Aorta (tissue), 5 donors: ENCODE measurements at regions not wholly inside any gene's neighbourhood (a gene's known extent, or its start where the extent isn't known, plus 50 kb on each side); places are given as distances from the start of the nearest gene placed in this dataset.
"Not testable (repeated sequence)": the region's sequence is repeated elsewhere in the genome, so short reads cannot be mapped to it uniquely, and the experiment has no call there.

Source experiments
- ATAC-seq: fragments of 200-7000 bp; cut with Tn5 transposase; one replicate; pipeline ENCODE4 v1.9.1; 2022; ENCODE audit warnings: moderate library complexity; ENCODE audit not compliant: low FRiP score
- DNase-seq, 2 donors: peaks; one replicate each; pipeline ENCODE4 v3.0.0-alpha.2; 2020
- H3K27ac ChIP-seq, 2 donors: one replicate each; pipeline ENCODE4 v1.5.1; 2013; ENCODE audit warnings: low read length in 2 of 2, mild to moderate bottlenecking in 2 of 2, moderate library complexity in 2 of 2, control low read depth in 1 of 2, inconsistent platforms in 1 of 2, low read depth in 1 of 2
- H3K27me3 ChIP-seq, 2 donors: one replicate each; pipeline ENCODE4 v1.6.1; 2013; ENCODE audit warnings: control low read depth in 1 of 2, low read length in 1 of 2, mild to moderate bottlenecking in 1 of 2, moderate library complexity in 1 of 2; ENCODE audit not compliant: insufficient read depth in 2 of 2, control insufficient read depth in 1 of 2
- H3K36me3 ChIP-seq, 2 donors: one replicate each; pipeline ENCODE4 v1.6.1; 2013; ENCODE audit warnings: control low read depth in 1 of 2, low read length in 1 of 2, mild to moderate bottlenecking in 1 of 2; ENCODE audit not compliant: insufficient read depth in 2 of 2, control insufficient read depth in 1 of 2
- H3K4me1 ChIP-seq, 2 donors: one replicate each; pipeline ENCODE4 v1.6.1; 2013; ENCODE audit warnings: low read length in 2 of 2, control low read depth in 1 of 2, mild to moderate bottlenecking in 1 of 2, moderate library complexity in 1 of 2; ENCODE audit not compliant: insufficient read depth in 2 of 2, control insufficient read depth in 1 of 2
- H3K4me3 ChIP-seq, 2 donors: one replicate each; pipeline ENCODE4 v1.5.1; 2013; ENCODE audit warnings: low read length in 2 of 2, control low read depth in 1 of 2, mild to moderate bottlenecking in 1 of 2
- H3K9me3 ChIP-seq: one replicate; pipeline ENCODE4 v1.6.1; 2013; ENCODE audit warnings: mild to moderate bottlenecking, low read length; ENCODE audit not compliant: control insufficient read depth
- WGBS, 2 donors: extraction: QIAGEN DNeasy Blood & Tissue Kit; methylation state at CpG; one replicate each; pipeline ENCODE4 v1.1.7; 2013; 5-methylcytosine and 5-hydroxymethylcytosine counted together
- intact Hi-C, 2 donors: fragments of 100-400 bp; cut with DNase I; formaldehyde crosslinking; loops; one replicate each; pipeline versions ENCODE4 v1.14.2 to v1.15.0; 2022
- donor health status: healthy with polysubstance abuse.
- donor health status: Bipolar disorder and iron deficiency.
- donor health status: DM: no; HTN: no; CAD: no.
- donor health status: DM: no; HTN: no; CAD: no.
- donor health status: DM: yes; HTN: yes; CAD: no.

GRCh38 chr9:25129537-25129936 lies 548.7 kb downstream of the TUSC1 start:
- DNase-seq (no peak), ATAC-seq (no peak)
- H3K9me3 ChIP-seq = no peaks in the 10 kb centered on the region
- H3K4me1 ChIP-seq = peaks cover 0 to 2% of the 10 kb centered on the region in 2 donors
- intact Hi-C loops = no loop called here
- H3K27ac ChIP-seq = no peak overlapping the region
- no peaks in the 10 kb centered on the region for H3K27me3 ChIP-seq
- WGBS, 2 donors = 86 to 90% methylated on average over 2 of the region's 2 CpGs
- no peak overlapping the region for H3K4me3 ChIP-seq
- H3K36me3 ChIP-seq = no peaks in the 10 kb centered on the region

GRCh38 chr9:25121811-25122210 lies 556.4 kb downstream of the TUSC1 start:
- Histone ChIP-seq H3K4me1 (no peaks in the 10 kb centered on the region), H3K27me3 (no peaks in the 10 kb centered on the region), H3K9me3 (no peaks in the 10 kb centered on the region), H3K4me3 (no peak overlapping the region), H3K27ac (no peak overlapping the region), H3K36me3 (no peaks in the 10 kb centered on the region)
- intact Hi-C loops = no loop called here
- ATAC-seq (no peak), DNase-seq (no peak)

DNA sequence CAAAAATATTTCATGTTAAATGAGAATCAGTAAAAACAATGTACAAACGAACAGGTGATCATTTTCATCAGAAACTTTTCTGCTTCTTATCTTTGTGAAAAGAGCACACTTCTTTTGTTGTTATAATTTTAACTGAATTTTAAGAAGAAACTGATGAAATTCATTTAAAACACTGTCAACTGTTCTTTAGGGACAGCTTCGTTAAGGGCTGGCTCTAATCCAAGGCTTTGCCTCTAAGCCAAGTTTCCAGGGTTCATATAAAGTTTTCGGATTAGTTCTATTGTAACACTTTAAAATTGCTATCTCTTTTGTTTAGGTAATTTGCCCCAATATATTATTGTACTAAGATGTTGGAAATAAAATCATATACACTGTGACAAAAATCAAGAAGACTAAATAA lies 559.2 kb downstream of the TUSC1 start:
- no peaks in the 10 kb centered on the region for H3K36me3 ChIP-seq
- H3K9me3 ChIP-seq = no peaks in the 10 kb centered on the region
- DNase-seq (no peak), ATAC-seq (no peak)
- intact Hi-C loops = no loop called here
- H3K27me3 ChIP-seq = no peaks in the 10 kb centered on the region
- H3K4me3 ChIP-seq = no peak overlapping the region
- WGBS, 2 donors = 61 to 64% methylated on average over 3 of the region's 3 CpGs
- no peak overlapping the region for H3K27ac ChIP-seq
- H3K4me1 ChIP-seq = no peaks in the 10 kb centered on the region

GRCh38 chr9:25117791-25118190 lies 560.5 kb downstream of the TUSC1 start:
- DNase-seq (no peak), ATAC-seq (no peak)
- no peak overlapping the region for H3K27ac ChIP-seq
- H3K27me3 ChIP-seq = no peaks in the 10 kb centered on the region
- intact Hi-C loops = no loop called here
- no peaks in the 10 kb centered on the region for H3K36me3 ChIP-seq
- no peaks in the 10 kb centered on the region for H3K4me1 ChIP-seq
- no peaks in the 10 kb centered on the region for H3K9me3 ChIP-seq
- no peak overlapping the region for H3K4me3 ChIP-seq

DNA sequence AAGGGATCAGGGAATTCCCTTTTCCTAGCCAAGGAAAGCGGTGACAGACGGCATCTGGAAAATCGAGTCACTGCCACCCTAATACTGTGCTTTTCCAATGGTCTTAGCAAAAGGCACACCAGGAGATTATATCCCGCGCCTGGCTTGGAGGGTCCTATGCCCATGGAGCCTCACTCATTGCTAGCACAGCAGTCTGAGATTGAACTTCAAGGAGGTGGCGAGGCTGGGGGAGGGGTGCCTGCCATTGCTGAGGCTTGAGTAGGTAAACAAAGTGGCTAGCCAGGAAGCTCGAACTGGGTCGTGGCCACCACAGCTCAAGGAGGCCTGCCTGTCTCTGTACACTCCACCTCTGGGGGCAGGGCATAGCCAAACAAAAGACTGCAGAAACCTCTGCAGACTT lies 556.5 kb upstream of the IZUMO3 start:
- H3K27ac ChIP-seq, H3K4me3 ChIP-seq, DNase-seq, H3K36me3 ChIP-seq, H3K9me3 ChIP-seq, H3K4me1 ChIP-seq, H3K27me3 ChIP-seq, ATAC-seq, intact Hi-C loops: not testable (repeated sequence)
- 94 to 97% methylated on average over 8 of the region's 8 CpGs for WGBS, 2 donors

DNA sequence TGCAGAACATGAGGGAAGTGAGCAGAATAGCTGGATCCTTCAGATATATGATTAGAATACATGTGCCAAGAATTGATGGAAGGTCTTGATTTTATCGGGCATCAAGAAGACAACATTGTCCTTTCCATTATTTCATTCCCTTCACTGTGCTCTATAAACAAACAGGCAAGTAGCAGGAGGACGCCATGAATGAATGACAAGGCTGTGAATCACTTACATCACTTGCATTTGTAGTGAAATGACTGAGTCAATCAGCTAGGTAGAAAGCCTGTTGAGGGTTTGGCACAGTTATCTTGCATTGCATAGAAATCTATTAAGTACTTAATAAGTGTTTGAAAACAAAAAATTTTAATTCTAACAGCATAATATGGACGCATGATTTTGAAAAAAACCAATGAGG lies 548.8 kb upstream of the IZUMO3 start:
- Histone ChIP-seq H3K4me3 (no peak overlapping the region), H3K27me3 (no peaks in the 10 kb centered on the region), H3K36me3 (no peaks in the 10 kb centered on the region), H3K9me3 (no peaks in the 10 kb centered on the region), H3K4me1 (no peaks in the 10 kb centered on the region), H3K27ac (no peak overlapping the region)
- intact Hi-C loops = no loop called here
- 83 to 94% methylated on average over 3 of the region's 3 CpGs for WGBS, 2 donors
- DNase-seq = no peak
- ATAC-seq = no peak

- no peaks in the 10 kb centered on the region for H3K27me3 ChIP-seq
- DNase-seq = no peak
- 64 to 66% methylated on average over 3 of the region's 3 CpGs for WGBS, 2 donors
- intact Hi-C loops = no loop called here
- ATAC-seq = no peak
- no peaks in the 10 kb centered on the region for H3K36me3 ChIP-seq
- no peak overlapping the region for H3K27ac ChIP-seq
- no peaks in the 10 kb centered on the region for H3K9me3 ChIP-seq
- no peaks in the 10 kb centered on the region for H3K4me1 ChIP-seq
- H3K4me3 ChIP-seq = no peak overlapping the region
These were observed 532.5 kb upstream of the IZUMO3 start for GRCh38 chr9:25078202-25078601.

DNA sequence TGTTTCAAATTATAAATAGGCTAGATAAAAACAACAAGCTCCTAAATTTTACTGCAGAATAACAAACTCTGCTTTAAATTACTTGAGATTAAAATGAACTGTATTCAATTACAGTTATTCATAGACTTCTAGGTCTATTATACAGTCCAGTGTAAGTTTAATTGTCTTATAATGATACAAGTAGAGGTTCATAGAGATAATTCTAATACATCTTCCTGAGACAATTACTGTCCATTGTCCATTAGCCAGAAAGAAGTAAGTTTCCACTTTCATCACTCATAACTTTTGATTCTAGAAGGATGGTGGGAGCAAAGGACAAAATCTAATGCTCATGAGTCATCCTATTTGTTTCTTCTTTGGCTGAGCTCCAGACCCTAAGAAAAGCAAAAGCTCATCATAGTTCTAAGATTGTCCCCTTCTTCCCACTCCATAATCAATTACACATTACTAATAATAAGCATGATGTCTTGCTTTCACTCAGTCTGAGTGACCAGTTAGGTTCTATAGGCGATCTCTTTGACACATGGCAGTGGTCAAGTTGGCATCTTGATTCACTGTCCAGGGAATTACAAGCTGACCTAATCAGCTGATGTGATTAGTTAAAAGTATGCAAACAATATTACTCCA lies 502.5 kb upstream of the IZUMO3 start:
- no peaks in the 10 kb centered on the region for H3K4me1 ChIP-seq
- no peaks in the 10 kb centered on the region for H3K36me3 ChIP-seq
- no peak overlapping the region for H3K4me3 ChIP-seq
- DNase-seq (no peak), ATAC-seq (no peak)
- H3K27me3 ChIP-seq = no peaks in the 10 kb centered on the region
- intact Hi-C loops = no loop called here
- H3K9me3 ChIP-seq = peaks cover 1% of the 10 kb centered on the region
- H3K27ac ChIP-seq = no peak overlapping the region
- WGBS, 2 donors = 89 to 97% methylated on average over 1 of the region's 1 CpG

DNA sequence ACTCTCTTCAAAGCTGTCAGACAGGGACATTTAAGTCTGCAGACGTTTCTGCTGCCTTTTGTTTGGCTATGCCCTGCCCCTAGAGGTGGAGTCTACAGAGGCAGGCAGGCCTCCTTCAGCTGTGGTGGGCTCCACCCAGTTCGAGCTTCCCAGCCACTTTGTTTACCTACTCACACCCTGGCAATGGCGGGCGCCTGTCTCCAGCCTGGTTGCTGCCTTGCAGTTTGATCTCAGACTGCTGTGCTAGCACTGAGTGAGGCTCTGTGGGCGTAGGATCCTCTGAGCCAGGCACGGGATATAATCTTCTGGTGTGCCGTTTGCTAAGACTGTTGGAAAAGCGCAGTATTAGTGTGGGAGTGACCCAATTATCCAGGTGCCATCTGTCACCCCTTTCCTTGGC lies 499.8 kb upstream of the IZUMO3 start:
- H3K36me3 ChIP-seq, intact Hi-C loops, H3K27ac ChIP-seq, H3K4me1 ChIP-seq, H3K4me3 ChIP-seq, H3K27me3 ChIP-seq, ATAC-seq, H3K9me3 ChIP-seq: not testable (repeated sequence)
- peak in 1 of 2 donors; percentile 37 for DNase-seq
- WGBS, 2 donors = 83 to 87% methylated on average over 8 of the region's 8 CpGs
